ENCODE measurements at regions not wholly inside any gene's neighbourhood (a gene's known extent, or its start where the extent isn't known, plus 50 kb on each side); places are given as distances from the start of the nearest gene placed in this dataset.

- H3K4me1 ChIP-seq (ENCODE audit: control insufficient read depth in 1 of 2, insufficient read depth in 2 of 2, low read depth in 1 of 2, low read length in 1 of 2), result no peaks in the 10 kb centered on the region
- H3K9ac ChIP-seq, result no peak overlapping the region
- H3K27ac ChIP-seq (ENCODE audit: low read depth in 2 of 2, low read length in 1 of 2), result no peak overlapping the region
- no peaks in the 10 kb centered on the region for H3K79me2 ChIP-seq (ENCODE audit: insufficient read depth)
- ChIA-PET CTCF (interaction anchor here (1.1 kb wide), 1 partner anchor 15 kb away, joined by 4 read pairs; no protein-coding TSS in a partner anchor), POLR2A (no interaction called here)
- no peaks in the 10 kb centered on the region for H3K9me3 ChIP-seq
- DNase-seq, result no peak
- no peak overlapping the region for H3K4me3 ChIP-seq (ENCODE audit: low read depth in 2 of 2, low read length in 1 of 2)
- no peaks in the 10 kb centered on the region for H3K36me3 ChIP-seq (replicated peaks in 1 of 2; ENCODE audit: control insufficient read depth in 1 of 2, insufficient read depth in 2 of 2, low read length in 1 of 2)
- no peak overlapping the region for H3K4me2 ChIP-seq
- no peaks in the 10 kb centered on the region for H4K20me1 ChIP-seq (ENCODE audit: insufficient read depth)
- TF ChIP-seq TAF1 (IDR thresholded peaks at IDR 0.05; ENCODE audit: borderline replicate concordance, low read depth, low read length) (no peak), YY1 (IDR thresholded peaks at IDR 0.05; ENCODE audit: low read depth) (no peak)
- WGBS (ENCODE audit: low lambda C conversion rate), result 13% methylated on average over 4 of the region's 4 CpGs
- no peaks in the 10 kb centered on the region for H3K9me2 ChIP-seq
- H3F3A ChIP-seq (replicated peaks; ENCODE audit: insufficient read depth), result no peaks in the 10 kb centered on the region
- no peaks in the 10 kb centered on the region for H3K27me3 ChIP-seq (ENCODE audit: insufficient read depth)
- no peak overlapping the region for H2AFZ ChIP-seq (ENCODE audit: low read depth)
These were observed 213.1 kb upstream of the HDX start for GRCh38 chrX:84715315-84715714.

GRCh38 chrX:84717343-84717742 lies 215.1 kb upstream of the HDX start:
- H3K27ac ChIP-seq (ENCODE audit: low read depth in 2 of 2, low read length in 1 of 2), result no peak overlapping the region
- no peaks in the 10 kb centered on the region for H3K4me1 ChIP-seq (ENCODE audit: control insufficient read depth in 1 of 2, insufficient read depth in 2 of 2, low read depth in 1 of 2, low read length in 1 of 2)
- ChIA-PET POLR2A (no interaction called here), CTCF (no interaction called here)
- no peak overlapping the region for H3K4me2 ChIP-seq
- H3F3A ChIP-seq (replicated peaks; ENCODE audit: insufficient read depth), result no peaks in the 10 kb centered on the region
- no peaks in the 10 kb centered on the region for H3K27me3 ChIP-seq (ENCODE audit: insufficient read depth)
- no peaks in the 10 kb centered on the region for H3K9me2 ChIP-seq
- H3K4me3 ChIP-seq (ENCODE audit: low read depth in 2 of 2, low read length in 1 of 2), result no peak overlapping the region
- H3K79me2 ChIP-seq (ENCODE audit: insufficient read depth), result no peaks in the 10 kb centered on the region
- H2AFZ ChIP-seq (ENCODE audit: low read depth), result no peak overlapping the region
- H4K20me1 ChIP-seq (ENCODE audit: insufficient read depth), result no peaks in the 10 kb centered on the region
- H3K9ac ChIP-seq, result no peak overlapping the region
- H3K9me3 ChIP-seq, result no peaks in the 10 kb centered on the region
- DNase-seq, result no peak
- TF ChIP-seq, protein P1, sequence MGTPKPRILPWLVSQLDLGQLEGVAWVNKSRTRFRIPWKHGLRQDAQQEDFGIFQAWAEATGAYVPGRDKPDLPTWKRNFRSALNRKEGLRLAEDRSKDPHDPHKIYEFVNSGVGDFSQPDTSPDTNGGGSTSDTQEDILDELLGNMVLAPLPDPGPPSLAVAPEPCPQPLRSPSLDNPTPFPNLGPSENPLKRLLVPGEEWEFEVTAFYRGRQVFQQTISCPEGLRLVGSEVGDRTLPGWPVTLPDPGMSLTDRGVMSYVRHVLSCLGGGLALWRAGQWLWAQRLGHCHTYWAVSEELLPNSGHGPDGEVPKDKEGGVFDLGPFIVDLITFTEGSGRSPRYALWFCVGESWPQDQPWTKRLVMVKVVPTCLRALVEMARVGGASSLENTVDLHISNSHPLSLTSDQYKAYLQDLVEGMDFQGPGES (IDR thresholded peaks at IDR 0.05; ENCODE audit: low read depth, low read length), result no peak
- no peak for TF ChIP-seq RCOR1 (IDR thresholded peaks at IDR 0.05; ENCODE audit: low read length)
- TF ChIP-seq, protein P2, sequence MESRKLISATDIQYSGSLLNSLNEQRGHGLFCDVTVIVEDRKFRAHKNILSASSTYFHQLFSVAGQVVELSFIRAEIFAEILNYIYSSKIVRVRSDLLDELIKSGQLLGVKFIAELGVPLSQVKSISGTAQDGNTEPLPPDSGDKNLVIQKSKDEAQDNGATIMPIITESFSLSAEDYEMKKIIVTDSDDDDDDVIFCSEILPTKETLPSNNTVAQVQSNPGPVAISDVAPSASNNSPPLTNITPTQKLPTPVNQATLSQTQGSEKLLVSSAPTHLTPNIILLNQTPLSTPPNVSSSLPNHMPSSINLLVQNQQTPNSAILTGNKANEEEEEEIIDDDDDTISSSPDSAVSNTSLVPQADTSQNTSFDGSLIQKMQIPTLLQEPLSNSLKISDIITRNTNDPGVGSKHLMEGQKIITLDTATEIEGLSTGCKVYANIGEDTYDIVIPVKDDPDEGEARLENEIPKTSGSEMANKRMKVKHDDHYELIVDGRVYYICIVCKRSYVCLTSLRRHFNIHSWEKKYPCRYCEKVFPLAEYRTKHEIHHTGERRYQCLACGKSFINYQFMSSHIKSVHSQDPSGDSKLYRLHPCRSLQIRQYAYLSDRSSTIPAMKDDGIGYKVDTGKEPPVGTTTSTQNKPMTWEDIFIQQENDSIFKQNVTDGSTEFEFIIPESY (IDR thresholded peaks at IDR 0.05; ENCODE audit: borderline replicate concordance, low read depth), result no peak
- TF ChIP-seq GABPA (IDR thresholded peaks at IDR 0.05; ENCODE audit: low read depth), result no peak
- TF ChIP-seq, protein P3, sequence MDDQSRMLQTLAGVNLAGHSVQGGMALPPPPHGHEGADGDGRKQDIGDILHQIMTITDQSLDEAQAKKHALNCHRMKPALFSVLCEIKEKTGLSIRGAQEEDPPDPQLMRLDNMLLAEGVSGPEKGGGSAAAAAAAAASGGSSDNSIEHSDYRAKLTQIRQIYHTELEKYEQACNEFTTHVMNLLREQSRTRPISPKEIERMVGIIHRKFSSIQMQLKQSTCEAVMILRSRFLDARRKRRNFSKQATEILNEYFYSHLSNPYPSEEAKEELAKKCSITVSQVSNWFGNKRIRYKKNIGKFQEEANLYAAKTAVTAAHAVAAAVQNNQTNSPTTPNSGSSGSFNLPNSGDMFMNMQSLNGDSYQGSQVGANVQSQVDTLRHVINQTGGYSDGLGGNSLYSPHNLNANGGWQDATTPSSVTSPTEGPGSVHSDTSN (IDR thresholded peaks at IDR 0.05), result no peak
- 7% methylated on average over 2 of the region's 2 CpGs for WGBS (ENCODE audit: low lambda C conversion rate)
- H3K36me3 ChIP-seq (replicated peaks in 1 of 2; ENCODE audit: control insufficient read depth in 1 of 2, insufficient read depth in 2 of 2, low read length in 1 of 2), result no peaks in the 10 kb centered on the region

DNA sequence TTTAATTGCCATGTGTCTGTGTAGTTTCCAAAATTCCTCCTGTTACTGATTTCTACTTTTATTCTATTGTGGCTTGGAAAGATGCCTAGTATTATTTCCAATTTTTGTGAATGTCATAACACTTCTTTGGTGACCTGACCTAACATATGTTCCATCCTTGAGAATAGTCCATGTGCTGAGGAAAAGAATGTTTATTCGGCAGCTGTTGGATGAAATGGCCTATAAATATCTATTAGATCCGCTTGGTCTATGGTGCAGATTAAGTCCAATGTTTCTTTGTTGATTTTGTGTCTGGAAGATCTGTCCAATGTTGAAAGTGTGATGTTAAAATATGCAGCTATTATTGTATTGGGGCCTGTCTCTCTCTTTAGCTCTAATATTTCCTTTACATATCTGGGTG lies 219.2 kb upstream of the HDX start:
- Histone ChIP-seq H3K4me3 (ENCODE audit: low read depth in 2 of 2, low read length in 1 of 2) (no peak overlapping the region), H3K27me3 (ENCODE audit: insufficient read depth) (no peaks in the 10 kb centered on the region), H3K79me2 (ENCODE audit: insufficient read depth) (no peaks in the 10 kb centered on the region), H3K36me3 (replicated peaks in 1 of 2; ENCODE audit: control insufficient read depth in 1 of 2, insufficient read depth in 2 of 2, low read length in 1 of 2) (no peaks in the 10 kb centered on the region), H3K27ac (ENCODE audit: low read depth in 2 of 2, low read length in 1 of 2) (no peak overlapping the region), H3K9me3 (no peaks in the 10 kb centered on the region), H3K9me2 (no peaks in the 10 kb centered on the region), H3K4me2 (no peak overlapping the region), H4K20me1 (ENCODE audit: insufficient read depth) (no peaks in the 10 kb centered on the region), H3K9ac (no peak overlapping the region), H3F3A (replicated peaks; ENCODE audit: insufficient read depth) (no peaks in the 10 kb centered on the region), H2AFZ (ENCODE audit: low read depth) (no peak overlapping the region), H3K4me1 (ENCODE audit: control insufficient read depth in 1 of 2, insufficient read depth in 2 of 2, low read depth in 1 of 2, low read length in 1 of 2) (no peaks in the 10 kb centered on the region)
- TF ChIP-seq MAX (IDR thresholded peaks at IDR 0.05; ENCODE audit: low read depth), result no peak
- TF ChIP-seq, protein P2 (IDR thresholded peaks at IDR 0.05; ENCODE audit: borderline replicate concordance, low read depth), result no peak
- TF ChIP-seq EZH2phosphoT487 (IDR thresholded peaks at IDR 0.05; ENCODE audit: borderline replicate concordance, low read depth), result no peak
- WGBS (ENCODE audit: low lambda C conversion rate), result 22% methylated on average over 2 of the region's 2 CpGs
- CTCF ChIA-PET, result interaction anchor here (4.2 kb wide), 1 partner anchor 8 kb away, joined by 18 read pairs; no protein-coding TSS in a partner anchor
- POLR2A ChIA-PET, result no interaction called here
- no peak for DNase-seq
